SU-DHL-6 (cell line): ENCODE measurements at regions not wholly inside any gene's neighbourhood (a gene's known extent, or its start where the extent isn't known, plus 50 kb on each side); places are given as distances from the start of the nearest gene placed in this dataset.
"Not testable (repeated sequence)": the region's sequence is repeated elsewhere in the genome, so short reads cannot be mapped to it uniquely, and the experiment has no call there.

Experiments
- H2AFZ ChIP-seq: fragments of 200-600 bp; sonication (generic); 2 replicates; pipeline ENCODE4 v1.6.1; 2014; ENCODE audit warnings: low read depth, mild to moderate bottlenecking, moderate library complexity, mixed read lengths, antibody characterized with exemption, low read length; ENCODE audit not compliant: severe bottlenecking
- H3F3A ChIP-seq: fragments of 200-600 bp; shearing (Covaris generic); 2 replicates; pipeline ENCODE4 v1.6.0; 2016; ENCODE audit warnings: antibody characterized with exemption, mild to moderate bottlenecking; ENCODE audit not compliant: insufficient read depth
- H3K27ac ChIP-seq: fragments of 200-600 bp; sonication (generic); 2 replicates; pipeline ENCODE4 v1.5.1; 2016; ENCODE audit warnings: low read depth, mild to moderate bottlenecking, low read length, moderate library complexity, mixed read lengths
- H3K27me3 ChIP-seq: fragments of 200-600 bp; sonication (generic), shearing (Covaris generic); 2 replicates; pipeline ENCODE4 v1.6.0; 2014; ENCODE audit warnings: mild to moderate bottlenecking, low read length
- H3K36me3 ChIP-seq: fragments of 200-600 bp; sonication (generic); 2 replicates; pipeline ENCODE4 v1.6.1; 2014; ENCODE audit warnings: mild to moderate bottlenecking, low read length, mixed read lengths
- H3K4me2 ChIP-seq: fragments of 300-600, 200-600 bp; shearing (Covaris generic), sonication (generic); 2 replicates; pipeline ENCODE4 v1.6.0; 2014; ENCODE audit warnings: low read length, low read depth, mild to moderate bottlenecking; ENCODE audit not compliant: poor library complexity, severe bottlenecking
- H3K4me3 ChIP-seq: fragments of 200-600 bp; sonication (generic); 2 replicates; pipeline ENCODE4 v1.5.1; 2014; ENCODE audit warnings: antibody characterized with exemption, low read length, mild to moderate bottlenecking, mixed read lengths; ENCODE audit not compliant: insufficient read depth, poor library complexity, severe bottlenecking
- H3K79me2 ChIP-seq: fragments of 200-600 bp; sonication (generic); 2 replicates; pipeline ENCODE4 v1.6.1; 2014; ENCODE audit warnings: mild to moderate bottlenecking, low read length, moderate library complexity; ENCODE audit not compliant: insufficient read depth
- H3K9ac ChIP-seq: fragments of 200-600 bp; sonication (generic); 2 replicates; pipeline ENCODE4 v1.7.0; 2014; ENCODE audit warnings: mild to moderate bottlenecking, low read length
- H3K9me2 ChIP-seq: fragments of 200-600 bp; sonication (generic); replicated peaks from 2 replicates; pipeline ENCODE4 v1.6.1; 2014; ENCODE audit warnings: low read length; ENCODE audit not compliant: insufficient read depth
- H3K9me3 ChIP-seq: fragments of 200-600 bp; sonication (generic); 2 replicates; pipeline ENCODE4 v1.6.1; 2014; ENCODE audit warnings: low read length, mixed read lengths; ENCODE audit not compliant: insufficient read depth
- H4K20me1 ChIP-seq: fragments of 200-600 bp; sonication (generic); 2 replicates; pipeline ENCODE4 v1.6.1; 2014; ENCODE audit warnings: low read depth, mild to moderate bottlenecking, antibody characterized with exemption, low read length, moderate library complexity, mixed read lengths
- EZH2phosphoT487 ChIP-seq: fragments of 200-600 bp; sonication (generic), shearing (Covaris generic); conservative IDR thresholded peaks from 2 replicates; pipeline ENCODE4 v1.6.1; 2018; ENCODE audit warnings: mild to moderate bottlenecking, antibody characterized with exemption, low read length, moderate library complexity, mixed read lengths
- TF ChIP-seq, protein P1 (sequence below): fragments of 200-600 bp; sonication (generic); IDR thresholded peaks from one replicate; pipeline ENCODE4 v1.5.1; 2017; ENCODE audit warnings: antibody characterized with exemption, mild to moderate bottlenecking, low read length, moderate library complexity; ENCODE audit not compliant: insufficient read depth, poor library complexity, severe bottlenecking

GRCh38 chr9:27683181-27683580 lies 109.9 kb upstream of the C9orf72 start:
- Histone ChIP-seq H3K9me2 (no peaks in the 10 kb centered on the region), H3K27ac (no peak overlapping the region), H4K20me1 (no peaks in the 10 kb centered on the region), H3K4me3 (no peak overlapping the region), H3K36me3 (no peaks in the 10 kb centered on the region), H3F3A (no peaks in the 10 kb centered on the region), H3K27me3 (no peaks in the 10 kb centered on the region), H3K79me2 (no peaks in the 10 kb centered on the region), H3K9me3 (no peaks in the 10 kb centered on the region), H3K4me2 (no peak overlapping the region), H3K9ac (no peak overlapping the region), H2AFZ (no peak overlapping the region)
- TF ChIP-seq, protein P1, sequence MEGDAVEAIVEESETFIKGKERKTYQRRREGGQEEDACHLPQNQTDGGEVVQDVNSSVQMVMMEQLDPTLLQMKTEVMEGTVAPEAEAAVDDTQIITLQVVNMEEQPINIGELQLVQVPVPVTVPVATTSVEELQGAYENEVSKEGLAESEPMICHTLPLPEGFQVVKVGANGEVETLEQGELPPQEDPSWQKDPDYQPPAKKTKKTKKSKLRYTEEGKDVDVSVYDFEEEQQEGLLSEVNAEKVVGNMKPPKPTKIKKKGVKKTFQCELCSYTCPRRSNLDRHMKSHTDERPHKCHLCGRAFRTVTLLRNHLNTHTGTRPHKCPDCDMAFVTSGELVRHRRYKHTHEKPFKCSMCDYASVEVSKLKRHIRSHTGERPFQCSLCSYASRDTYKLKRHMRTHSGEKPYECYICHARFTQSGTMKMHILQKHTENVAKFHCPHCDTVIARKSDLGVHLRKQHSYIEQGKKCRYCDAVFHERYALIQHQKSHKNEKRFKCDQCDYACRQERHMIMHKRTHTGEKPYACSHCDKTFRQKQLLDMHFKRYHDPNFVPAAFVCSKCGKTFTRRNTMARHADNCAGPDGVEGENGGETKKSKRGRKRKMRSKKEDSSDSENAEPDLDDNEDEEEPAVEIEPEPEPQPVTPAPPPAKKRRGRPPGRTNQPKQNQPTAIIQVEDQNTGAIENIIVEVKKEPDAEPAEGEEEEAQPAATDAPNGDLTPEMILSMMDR: no peak
- TF ChIP-seq EZH2phosphoT487: no peak

- H3F3A ChIP-seq: no peaks in the 10 kb centered on the region
- no peaks in the 10 kb centered on the region for H3K9me3 ChIP-seq
- no peak overlapping the region for H3K27ac ChIP-seq
- no peaks in the 10 kb centered on the region for H3K36me3 ChIP-seq
- no peaks in the 10 kb centered on the region for H3K27me3 ChIP-seq
- H3K9ac ChIP-seq: no peak overlapping the region
- H3K4me2 ChIP-seq: no peak overlapping the region
- no peak overlapping the region for H2AFZ ChIP-seq
- no peak for TF ChIP-seq EZH2phosphoT487
- TF ChIP-seq, protein P1: no peak
- H3K79me2 ChIP-seq: no peaks in the 10 kb centered on the region
- no peaks in the 10 kb centered on the region for H3K9me2 ChIP-seq
- no peak overlapping the region for H3K4me3 ChIP-seq
- H4K20me1 ChIP-seq: no peaks in the 10 kb centered on the region
Observed at GRCh38 chr9:27688954-27689353, 115.7 kb upstream of the C9orf72 start.

GRCh38 chr9:27690816-27691215 lies 117.5 kb upstream of the C9orf72 start:
- H4K20me1 ChIP-seq, H3K27me3 ChIP-seq, H3K36me3 ChIP-seq, H3K9me3 ChIP-seq, H3K4me3 ChIP-seq, H3K9me2 ChIP-seq, H3K27ac ChIP-seq, H3K9ac ChIP-seq, H2AFZ ChIP-seq, H3K79me2 ChIP-seq, H3F3A ChIP-seq, H3K4me2 ChIP-seq: not testable (repeated sequence)

DNA sequence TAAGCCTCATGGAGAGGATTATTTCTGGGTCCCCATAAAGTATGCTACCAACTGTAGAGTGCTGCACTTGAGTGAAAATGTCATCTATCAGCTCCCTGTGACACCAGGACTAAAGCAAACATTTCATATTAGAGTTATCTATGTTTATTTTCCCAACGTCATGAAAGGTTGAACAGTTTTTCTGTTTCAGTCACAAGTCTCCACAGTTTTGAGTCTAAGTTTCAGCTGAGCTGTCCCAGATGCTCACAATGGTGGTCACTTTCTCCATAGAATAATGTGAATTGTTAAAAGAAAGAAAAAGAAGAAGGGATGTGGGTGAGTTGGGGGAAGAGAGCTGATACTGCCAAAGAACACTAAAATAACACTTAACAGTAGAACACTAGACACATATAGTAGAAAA lies 126.3 kb upstream of the C9orf72 start:
- no peak for TF ChIP-seq EZH2phosphoT487
- TF ChIP-seq, protein P1: no peak
- Histone ChIP-seq H3K36me3 (no peaks in the 10 kb centered on the region), H3K9ac (no peak overlapping the region), H3F3A (no peaks in the 10 kb centered on the region), H3K27me3 (no peaks in the 10 kb centered on the region), H2AFZ (no peak overlapping the region), H3K4me3 (no peak overlapping the region), H3K4me2 (no peak overlapping the region), H3K79me2 (no peaks in the 10 kb centered on the region), H3K9me2 (no peaks in the 10 kb centered on the region), H4K20me1 (no peaks in the 10 kb centered on the region), H3K9me3 (no peaks in the 10 kb centered on the region), H3K27ac (no peak overlapping the region)
